ENCODE measurements at regions not wholly inside any gene's neighbourhood (a gene's known extent, or its start where the extent isn't known, plus 50 kb on each side); places are given as distances from the start of the nearest gene placed in this dataset.
A peak's percentile ranks its signal among the peaks of the same experiment; 100 is the strongest.

DNA sequence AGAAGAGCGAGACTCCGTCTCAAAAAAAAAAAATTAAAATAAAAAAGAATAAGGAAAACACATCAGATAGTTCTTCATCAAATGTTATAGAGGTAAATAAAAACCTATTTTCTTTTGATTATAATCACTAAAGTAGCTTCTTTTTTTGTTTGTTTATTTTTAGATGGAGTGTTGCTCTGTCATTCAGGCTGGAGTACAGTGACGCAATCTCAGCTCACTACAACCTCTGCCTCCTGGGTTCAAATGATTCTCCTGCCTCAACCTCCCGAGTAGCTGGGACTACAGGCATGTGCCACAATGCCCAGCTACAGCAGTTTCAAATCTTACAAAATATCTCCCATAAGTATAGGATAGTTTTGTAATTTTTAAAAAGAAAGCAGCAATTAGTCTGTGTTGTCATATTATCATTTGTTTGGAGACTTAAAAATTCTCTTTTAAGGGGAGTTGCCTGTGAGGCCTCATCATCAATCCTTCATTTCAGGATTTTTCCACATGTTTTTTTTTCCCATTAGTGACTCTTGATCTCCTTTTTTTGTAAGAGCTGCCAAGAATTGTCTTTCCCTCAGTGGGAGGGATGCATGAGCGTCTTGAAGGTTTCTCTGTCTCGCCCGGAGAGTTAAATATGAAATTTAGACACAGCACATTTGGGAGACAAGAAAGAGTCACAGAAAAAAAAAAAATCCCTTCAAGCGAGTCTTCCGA, 275.9 kb downstream of the CDCA7 start:
- peaks cover 6 to 7% of the 10 kb centered on the region in 2 experiments; a peak in 3 of 4 replicates for H3K4me1 Mint-ChIP-seq
- Histone ChIP-seq H3K27ac (ENCODE audit: insufficient read length, low read depth, low read length) (no peak overlapping the region), H3K23ac (ENCODE audit: insufficient read length, low read depth, low read length) (no peak overlapping the region), H2BK5ac (ENCODE audit: insufficient read length, low read length) (no peak overlapping the region), H3K9me3 (ENCODE audit: control insufficient read depth, low read depth, low read length) (no peaks in the 10 kb centered on the region), H3K79me1 (ENCODE audit: insufficient read depth, low read depth, low read length, poor library complexity, severe bottlenecking) (no peaks in the 10 kb centered on the region), H2AK5ac (ENCODE audit: insufficient read length, low read length) (no peak overlapping the region), H3K23me2 (ENCODE audit: insufficient read length, low read depth, low read length, poor library complexity, severe bottlenecking) (no peaks in the 10 kb centered on the region), H4K91ac (ENCODE audit: insufficient read length, low read depth, low read length) (no peak overlapping the region), H2AFZ (ENCODE audit: low read length) (no peak overlapping the region), H4K20me1 (ENCODE audit: control insufficient read depth, insufficient read depth, insufficient read length) (no peaks in the 10 kb centered on the region), H3K4me1 (ENCODE audit: insufficient read depth, low read length) (no peaks in the 10 kb centered on the region), H2BK20ac (ENCODE audit: low read depth, low read length, poor library complexity, severe bottlenecking) (no peak overlapping the region), H3K79me2 (ENCODE audit: insufficient read depth, low read length) (no peaks in the 10 kb centered on the region), H2BK15ac (ENCODE audit: low read depth, low read length) (no peak overlapping the region), H3K9ac (ENCODE audit: extremely low read depth, insufficient read length, low read length) (no peak overlapping the region), H3K18ac (ENCODE audit: insufficient read length, low read depth, low read length) (no peak overlapping the region), H3K4me2 (ENCODE audit: insufficient read depth, insufficient read length, low read length) (no peak overlapping the region), H3K4ac (ENCODE audit: low read depth, low read length) (no peak overlapping the region), H3K14ac (ENCODE audit: insufficient read depth, low read length) (no peak overlapping the region), H3K27me3 (ENCODE audit: insufficient read depth, low read length) (no peaks in the 10 kb centered on the region), H4K5ac (ENCODE audit: insufficient read length, low read depth, low read length) (no peak overlapping the region), H2BK12ac (ENCODE audit: insufficient read length, low read depth, low read length) (no peak overlapping the region), H3T11ph (ENCODE audit: low read length) (no peak overlapping the region), H4K8ac (replicated peaks; ENCODE audit: insufficient read length, low read depth, low read length) (no peak overlapping the region), H3K56ac (ENCODE audit: insufficient read length, low read depth, low read length) (no peak overlapping the region), H2BK120ac (ENCODE audit: low read depth, low read length, poor library complexity, severe bottlenecking) (no peak overlapping the region)
- H3K36me3 Mint-ChIP-seq (ENCODE audit: insufficient read depth in 1 of 3, low read depth in 3 of 3), result no peaks in the 10 kb centered on the region
- H3K4me3 Mint-ChIP-seq, result no peak overlapping the region
- no peak for DNase-seq
- no peaks in the 10 kb centered on the region; a peak in 2 of 5 replicates for H3K9me3 Mint-ChIP-seq
- WGBS (ENCODE audit: extremely low coverage, insufficient read length, low lambda C conversion rate), result no CpG with 5 or more reads among the region's 9 CpGs
- TF ChIP-seq, protein P1, sequence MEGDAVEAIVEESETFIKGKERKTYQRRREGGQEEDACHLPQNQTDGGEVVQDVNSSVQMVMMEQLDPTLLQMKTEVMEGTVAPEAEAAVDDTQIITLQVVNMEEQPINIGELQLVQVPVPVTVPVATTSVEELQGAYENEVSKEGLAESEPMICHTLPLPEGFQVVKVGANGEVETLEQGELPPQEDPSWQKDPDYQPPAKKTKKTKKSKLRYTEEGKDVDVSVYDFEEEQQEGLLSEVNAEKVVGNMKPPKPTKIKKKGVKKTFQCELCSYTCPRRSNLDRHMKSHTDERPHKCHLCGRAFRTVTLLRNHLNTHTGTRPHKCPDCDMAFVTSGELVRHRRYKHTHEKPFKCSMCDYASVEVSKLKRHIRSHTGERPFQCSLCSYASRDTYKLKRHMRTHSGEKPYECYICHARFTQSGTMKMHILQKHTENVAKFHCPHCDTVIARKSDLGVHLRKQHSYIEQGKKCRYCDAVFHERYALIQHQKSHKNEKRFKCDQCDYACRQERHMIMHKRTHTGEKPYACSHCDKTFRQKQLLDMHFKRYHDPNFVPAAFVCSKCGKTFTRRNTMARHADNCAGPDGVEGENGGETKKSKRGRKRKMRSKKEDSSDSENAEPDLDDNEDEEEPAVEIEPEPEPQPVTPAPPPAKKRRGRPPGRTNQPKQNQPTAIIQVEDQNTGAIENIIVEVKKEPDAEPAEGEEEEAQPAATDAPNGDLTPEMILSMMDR (conservative IDR thresholded peaks at IDR 0.05), result no peak
- H3K27ac Mint-ChIP-seq, result peak overlapping the region in 2 of 3 experiments; percentile 4 to 12; a peak in 1 of 7 replicates
- H3K27me3 Mint-ChIP-seq (ENCODE audit: low read depth), result no peaks in the 10 kb centered on the region; the same call in 1 of the 2 replicates
